K562 (cell line): ENCODE measurements at regions not wholly inside any gene's neighbourhood (a gene's known extent, or its start where the extent isn't known, plus 50 kb on each side); places are given as distances from the start of the nearest gene placed in this dataset.

Source experiments
- ATF1 ChIP-seq, 2 experiments: fragments of 450-650 bp in 1 of 2; IDR thresholded peaks; 2 replicates each; pipeline ENCODE4 v1.6.1; 2016; ENCODE audit warnings: missing compliant biosample characterization in 1 of 2, missing genetic modification characterization in 1 of 2
- ELF1 ChIP-seq: fragments of 200-800 bp; sonication (Bioruptor generic); IDR thresholded peaks from 2 replicates; pipeline ENCODE4 v1.6.1; 2016; ENCODE audit warnings: missing genetic modification characterization, missing compliant biosample characterization
- EP300 ChIP-seq: IDR thresholded peaks from 2 replicates; pipeline ENCODE4 v1.6.1; 2012; ENCODE audit warnings: low read length, improper control_type of control experiment
- FOXK2 ChIP-seq, 2 experiments: fragments of 450-650 bp; IDR thresholded peaks in 1 of 2; conservative IDR thresholded peaks in 1 of 2; 2 replicates each; pipeline ENCODE4 v1.6.1; 2016; ENCODE audit warnings: low read depth in 2 of 2, mild to moderate bottlenecking in 1 of 2
- POLR2AphosphoS5 ChIP-seq: IDR thresholded peaks from 2 replicates; pipeline ENCODE4 v1.6.1; 2011; ENCODE audit warnings: mild to moderate bottlenecking, low read depth, low read length, moderate library complexity; ENCODE audit not compliant: control insufficient read depth, insufficient read depth
- RB1 ChIP-seq: fragments of 450-650 bp; IDR thresholded peaks from 2 replicates; pipeline ENCODE4 v1.6.1; 2017; ENCODE audit warnings: low read depth, mild to moderate bottlenecking
- SIRT6 ChIP-seq: IDR thresholded peaks from one replicate; pipeline ENCODE4 v1.6.1; 2012; ENCODE audit warnings: low read depth, mild to moderate bottlenecking, control low read depth, inconsistent platforms, low read length, moderate library complexity
- STAT6 ChIP-seq: sonication (generic); formaldehyde crosslinking; IDR thresholded peaks from 2 replicates; pipeline ENCODE4 v1.8.1; 2023; ENCODE audit warnings: mild to moderate bottlenecking, missing genetic modification reagents
- TAF1 ChIP-seq: IDR thresholded peaks from 2 replicates; pipeline ENCODE4 v1.6.1; 2011; ENCODE audit warnings: mild to moderate bottlenecking, low read length, moderate library complexity; ENCODE audit not compliant: insufficient read depth, control insufficient read depth, severe bottlenecking; ENCODE audit errors: extremely low read depth
- ZNF263 ChIP-seq: sonication (generic); formaldehyde crosslinking; IDR thresholded peaks from 2 replicates; pipeline ENCODE4 v1.8.0; 2022; ENCODE audit warnings: mild to moderate bottlenecking, missing genetic modification reagents, borderline replicate concordance
- ZNF609 ChIP-seq: sonication (generic); formaldehyde crosslinking; IDR thresholded peaks from 2 replicates; pipeline ENCODE4 v1.8.1; 2023; ENCODE audit warnings: missing genetic modification reagents, mild to moderate bottlenecking, borderline replicate concordance
- ZNF717 ChIP-seq: fragments of 250-450 bp; sonication (Bioruptor Pico); IDR thresholded peaks from 2 replicates; pipeline ENCODE4 v1.5.0; 2021
- TF ChIP-seq, protein P1 (sequence below): fragments of 450-650 bp; IDR thresholded peaks from 2 replicates; pipeline ENCODE4 v1.6.1; 2016; ENCODE audit warnings: antibody characterized with exemption
- TF ChIP-seq, protein P2 (sequence below), 3 experiments: IDR thresholded peaks in 2 of 3; conservative IDR thresholded peaks in 1 of 3; 2 replicates each; pipeline ENCODE4 v1.5.1; 2011 to 2012; ENCODE audit warnings: low read length in 3 of 3, mild to moderate bottlenecking in 3 of 3, control low read depth in 2 of 3, improper control_type of control experiment in 1 of 3, inconsistent platforms in 1 of 3, low read depth in 1 of 3, mixed read lengths in 1 of 3, moderate library complexity in 1 of 3; ENCODE audit not compliant: insufficient read depth in 2 of 3

DNA sequence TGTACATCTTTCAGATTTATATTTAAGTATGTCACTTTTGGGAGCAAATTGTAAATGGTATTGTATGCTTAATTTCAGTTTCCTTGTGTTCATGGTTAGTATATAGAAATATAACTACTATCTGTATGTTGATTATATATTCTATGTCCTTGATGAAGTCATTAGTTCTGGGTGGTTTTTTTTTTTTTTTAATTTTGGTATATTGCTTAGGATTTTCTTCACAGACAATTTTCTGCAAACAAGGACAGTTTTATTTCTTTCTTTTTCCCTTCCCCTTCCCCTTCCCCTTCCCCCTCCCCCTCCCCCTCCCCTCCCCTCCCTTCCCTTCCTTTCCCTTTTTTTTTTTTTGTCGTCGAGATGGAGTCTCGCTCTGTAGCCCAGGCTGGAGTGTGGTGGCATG lies 430.0 kb downstream of the TYW1 start:
- TF ChIP-seq, protein P1, sequence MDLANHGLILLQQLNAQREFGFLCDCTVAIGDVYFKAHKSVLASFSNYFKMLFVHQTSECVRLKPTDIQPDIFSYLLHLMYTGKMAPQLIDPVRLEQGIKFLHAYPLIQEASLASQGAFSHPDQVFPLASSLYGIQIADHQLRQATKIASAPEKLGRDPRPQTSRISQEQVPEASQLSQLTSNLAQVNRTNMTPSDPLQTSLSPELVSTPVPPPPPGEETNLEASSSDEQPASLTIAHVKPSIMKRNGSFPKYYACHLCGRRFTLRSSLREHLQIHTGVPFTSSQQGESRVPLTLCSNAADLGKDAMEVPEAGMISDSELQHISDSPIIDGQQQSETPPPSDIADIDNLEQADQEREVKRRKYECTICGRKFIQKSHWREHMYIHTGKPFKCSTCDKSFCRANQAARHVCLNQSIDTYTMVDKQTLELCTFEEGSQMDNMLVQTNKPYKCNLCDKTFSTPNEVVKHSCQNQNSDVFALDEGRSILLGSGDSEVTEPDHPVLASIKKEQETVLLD = no peak
- TF ChIP-seq ZNF717 = no peak
- TF ChIP-seq, protein P2, sequence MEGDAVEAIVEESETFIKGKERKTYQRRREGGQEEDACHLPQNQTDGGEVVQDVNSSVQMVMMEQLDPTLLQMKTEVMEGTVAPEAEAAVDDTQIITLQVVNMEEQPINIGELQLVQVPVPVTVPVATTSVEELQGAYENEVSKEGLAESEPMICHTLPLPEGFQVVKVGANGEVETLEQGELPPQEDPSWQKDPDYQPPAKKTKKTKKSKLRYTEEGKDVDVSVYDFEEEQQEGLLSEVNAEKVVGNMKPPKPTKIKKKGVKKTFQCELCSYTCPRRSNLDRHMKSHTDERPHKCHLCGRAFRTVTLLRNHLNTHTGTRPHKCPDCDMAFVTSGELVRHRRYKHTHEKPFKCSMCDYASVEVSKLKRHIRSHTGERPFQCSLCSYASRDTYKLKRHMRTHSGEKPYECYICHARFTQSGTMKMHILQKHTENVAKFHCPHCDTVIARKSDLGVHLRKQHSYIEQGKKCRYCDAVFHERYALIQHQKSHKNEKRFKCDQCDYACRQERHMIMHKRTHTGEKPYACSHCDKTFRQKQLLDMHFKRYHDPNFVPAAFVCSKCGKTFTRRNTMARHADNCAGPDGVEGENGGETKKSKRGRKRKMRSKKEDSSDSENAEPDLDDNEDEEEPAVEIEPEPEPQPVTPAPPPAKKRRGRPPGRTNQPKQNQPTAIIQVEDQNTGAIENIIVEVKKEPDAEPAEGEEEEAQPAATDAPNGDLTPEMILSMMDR (IDR thresholded peaks at IDR 0.05 in 2 of 3, conservative IDR thresholded peaks at IDR 0.05 in 1 of 3; ENCODE audit: insufficient read depth in 2 of 3, low read depth in 1 of 3, low read length in 3 of 3) = no peak
- no peak for TF ChIP-seq TAF1
- TF ChIP-seq POLR2AphosphoS5 = no peak
- TF ChIP-seq EP300 = no peak
- TF ChIP-seq SIRT6 = no peak
- TF ChIP-seq RB1 = no peak
- TF ChIP-seq ZNF263 (CRISPR knock-in tag) = no peak
- TF ChIP-seq STAT6 = no peak
- TF ChIP-seq ELF1 (tag) = no peak
- no peak for TF ChIP-seq FOXK2 (conservative IDR thresholded peaks at IDR 0.05 in 1 of 2, IDR thresholded peaks at IDR 0.05 in 1 of 2; ENCODE audit: low read depth in 2 of 2)
- no peak for TF ChIP-seq ATF1 (CRISPR knock-in tag; IDR thresholded peaks at IDR 0.05)
- no peak for TF ChIP-seq ATF1 (tag; IDR thresholded peaks at IDR 0.05)
- TF ChIP-seq ZNF609 (CRISPR knock-in tag) = no peak
